DND-41 (cell line): ENCODE measurements at regions not wholly inside any gene's neighbourhood (a gene's known extent, or its start where the extent isn't known, plus 50 kb on each side); places are given as distances from the start of the nearest gene placed in this dataset.

ENCODE experiments used
- CTCF ChIP-seq: IDR thresholded peaks from 2 replicates; pipeline ENCODE4 v1.5.1; 2012; ENCODE audit warnings: borderline replicate concordance, low read length, moderate library complexity, mild to moderate bottlenecking; ENCODE audit not compliant: poor library complexity, severe bottlenecking; ENCODE audit errors: extremely low read depth
- EZH2 ChIP-seq: IDR thresholded peaks from 3 replicates; pipeline ENCODE4 v1.6.1; 2012; ENCODE audit warnings: borderline replicate concordance, low read depth, mild to moderate bottlenecking, moderate library complexity, low read length, inconsistent platforms; ENCODE audit not compliant: severe bottlenecking

GRCh38 chr5:125306741-125307140 is 560.3 kb upstream of the ZNF608 start:
- TF ChIP-seq CTCF, result no peak
- TF ChIP-seq EZH2, result no peak
